GM18873 (cell line): ENCODE measurements at regions not wholly inside any gene's neighbourhood (a gene's known extent, or its start where the extent isn't known, plus 50 kb on each side); places are given as distances from the start of the nearest gene placed in this dataset.
"Not testable (repeated sequence)": the region's sequence is repeated elsewhere in the genome, so short reads cannot be mapped to it uniquely, and the experiment has no call there.

ENCODE experiments used
- ATAC-seq: cut with Tn5 transposase; IDR thresholded peaks from one replicate; pipeline ENCODE4 v1.9.1; 2021; ENCODE audit warnings: mild to moderate bottlenecking, moderate library complexity, moderate number of reproducible peaks; ENCODE audit not compliant: unreplicated experiment, low FRiP score

DNA sequence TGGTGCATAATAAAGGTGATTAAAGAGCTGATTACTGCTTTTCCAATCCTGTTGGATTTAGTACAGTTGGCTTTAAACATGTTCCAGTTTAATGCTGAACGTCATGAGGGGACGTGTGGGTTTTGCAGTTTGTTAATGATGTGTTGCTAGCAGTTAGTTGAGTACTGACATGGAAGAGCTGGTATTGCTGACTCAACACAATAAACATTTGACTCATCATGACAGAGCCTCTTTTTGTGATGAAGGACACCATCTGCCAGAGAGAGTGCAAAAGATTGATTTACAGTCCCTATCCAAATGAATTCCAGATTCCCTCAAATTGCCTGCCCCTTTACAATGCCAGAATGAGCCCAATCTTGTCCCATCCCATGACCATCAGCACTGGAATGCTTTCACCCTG is 346.2 kb upstream of the PRICKLE1 start:
- no peak for ATAC-seq

DNA sequence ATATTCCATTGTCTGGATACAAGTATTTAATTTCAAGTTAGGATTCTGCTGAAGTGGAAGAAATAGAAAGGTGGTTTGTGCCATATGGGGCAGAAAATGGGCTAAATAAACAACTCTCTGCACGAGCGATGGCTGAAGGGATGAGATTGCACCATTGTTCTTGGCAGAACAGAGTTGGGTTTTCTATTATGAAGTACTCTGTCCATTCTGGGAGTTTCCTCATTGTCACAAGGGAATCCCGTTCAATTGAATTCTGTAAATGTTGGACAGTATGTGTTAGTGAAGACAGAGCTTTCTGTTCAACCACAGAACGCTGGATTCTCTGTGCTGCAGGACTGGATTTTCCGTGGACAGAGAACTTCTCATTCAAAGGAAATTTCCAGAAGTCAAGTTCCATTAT is 345.5 kb upstream of the PRICKLE1 start:
- ATAC-seq = no peak

DNA sequence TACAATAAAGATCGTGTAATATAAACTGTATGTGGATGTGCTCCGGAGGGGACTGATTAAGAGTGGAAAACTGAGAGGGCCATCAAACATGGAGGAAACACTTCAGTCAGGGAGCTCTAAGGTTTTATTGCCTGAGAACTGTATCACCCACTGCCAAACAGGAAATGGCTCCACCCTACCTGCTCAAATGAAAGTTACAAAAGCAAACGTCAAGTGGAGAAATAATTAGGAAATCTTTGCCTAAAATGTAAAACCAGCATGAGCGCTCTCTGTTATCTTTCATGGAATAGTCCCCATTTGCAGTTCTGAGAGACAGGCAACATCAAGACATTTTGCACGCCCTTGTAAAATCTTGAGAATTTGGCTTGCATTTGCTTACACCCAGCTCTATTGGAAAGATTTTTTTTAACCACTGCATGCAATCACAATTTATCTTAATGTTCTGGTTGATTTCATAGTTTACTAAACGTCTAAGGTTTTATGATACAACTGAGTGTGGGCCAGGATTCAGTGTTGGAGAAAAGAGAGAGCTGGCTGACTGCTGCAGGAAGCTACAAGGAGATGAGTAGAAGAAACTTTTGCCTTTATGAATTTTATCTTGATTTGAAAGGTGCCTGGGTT is 344.0 kb upstream of the PRICKLE1 start:
- no peak for ATAC-seq

DNA sequence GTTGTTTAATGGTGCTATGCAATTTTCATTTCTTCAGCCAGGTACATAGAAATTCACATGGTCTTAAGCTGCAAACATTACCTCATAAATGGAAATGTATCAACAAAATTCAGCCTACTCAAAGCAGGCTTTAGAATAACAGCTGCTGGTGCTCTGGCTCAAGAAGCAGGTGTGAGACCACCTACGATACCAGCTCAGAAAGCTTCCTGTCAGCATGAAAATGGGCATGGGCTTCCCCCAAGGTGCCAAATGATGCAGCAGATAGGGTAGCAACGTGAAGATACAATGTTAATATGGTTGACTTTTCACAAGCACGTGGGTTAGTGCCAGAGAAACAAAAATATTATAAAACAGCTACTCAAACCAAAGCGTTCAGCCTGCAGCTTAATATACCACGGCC is 343.4 kb upstream of the PRICKLE1 start:
- no peak for ATAC-seq

DNA sequence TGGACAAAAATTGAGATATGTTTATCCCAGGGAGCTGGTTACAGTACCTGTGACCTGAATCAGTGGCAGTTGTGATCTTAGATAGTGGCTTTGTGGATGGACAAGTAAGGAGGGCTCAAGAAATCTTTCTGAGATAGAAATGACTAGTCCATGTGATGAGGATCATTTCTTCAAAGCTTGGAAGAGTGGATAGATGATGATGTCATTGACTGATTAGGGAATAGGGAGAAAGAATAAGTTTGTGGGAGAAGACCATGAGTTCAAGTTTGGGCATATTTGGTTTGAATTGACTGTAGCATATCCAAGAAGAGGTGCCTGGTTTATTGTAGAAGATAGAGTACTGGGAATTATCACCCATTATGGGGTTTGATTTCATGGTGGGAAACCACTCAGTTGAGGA is 336.7 kb upstream of the PRICKLE1 start:
- ATAC-seq = no peak

DNA sequence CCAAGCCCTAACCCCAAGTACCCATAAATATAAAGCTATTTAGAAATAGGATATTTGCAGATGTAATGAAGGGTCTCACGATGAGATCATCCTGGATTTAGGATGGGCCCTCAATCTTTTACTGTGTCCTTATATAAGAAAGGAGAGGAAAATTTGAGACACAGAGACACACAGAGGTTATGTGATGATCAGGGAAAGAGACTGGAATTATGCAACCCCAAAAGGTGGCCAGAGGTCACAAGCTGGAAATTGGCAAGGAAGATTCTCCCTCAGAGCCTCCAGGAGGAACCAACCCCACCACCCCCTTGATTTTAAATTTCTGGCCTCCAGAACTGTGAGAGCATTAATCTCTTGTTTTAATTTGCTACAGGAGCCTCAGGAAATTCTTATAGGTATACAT is 334.9 kb upstream of the PRICKLE1 start:
- ATAC-seq = no peak

DNA sequence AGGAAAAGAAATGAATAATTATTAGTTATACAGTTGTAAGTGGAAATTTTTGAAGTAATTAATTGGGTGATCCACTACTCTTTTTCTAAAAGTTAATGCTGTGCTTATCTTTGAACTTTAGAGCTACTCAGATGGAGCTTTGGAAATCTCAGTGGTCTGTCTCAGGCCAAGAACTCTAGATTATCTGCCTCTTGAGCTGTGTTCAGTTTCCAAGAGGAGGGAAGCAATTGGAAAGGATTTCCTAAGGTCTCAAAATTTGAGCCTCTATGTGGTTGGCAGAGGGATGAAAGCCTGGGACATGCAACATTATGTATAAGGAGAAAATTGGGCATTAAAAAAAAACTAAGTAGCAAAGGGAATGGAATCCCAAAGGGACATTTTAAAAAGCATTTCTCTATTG is 334.0 kb upstream of the PRICKLE1 start:
- no peak for ATAC-seq

DNA sequence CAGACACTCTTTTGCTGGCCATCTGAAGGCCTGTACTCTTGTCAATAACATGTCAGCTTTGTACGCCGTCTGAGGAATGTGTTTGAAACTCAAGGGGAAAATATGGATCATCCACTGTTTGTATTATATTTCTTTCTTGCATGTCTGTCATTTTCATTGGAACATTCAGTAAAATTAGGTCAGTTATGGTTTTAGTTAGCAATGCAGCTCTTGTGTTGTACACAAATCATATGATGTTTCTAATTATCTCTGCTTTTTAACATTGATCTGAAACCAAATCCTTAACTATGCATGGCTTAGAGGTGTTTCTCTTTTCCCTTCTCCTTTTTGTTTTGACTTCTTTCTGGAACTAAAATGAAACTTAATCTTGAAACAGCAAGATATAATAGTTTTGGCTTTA is 333.6 kb upstream of the PRICKLE1 start:
- ATAC-seq = no peak

DNA sequence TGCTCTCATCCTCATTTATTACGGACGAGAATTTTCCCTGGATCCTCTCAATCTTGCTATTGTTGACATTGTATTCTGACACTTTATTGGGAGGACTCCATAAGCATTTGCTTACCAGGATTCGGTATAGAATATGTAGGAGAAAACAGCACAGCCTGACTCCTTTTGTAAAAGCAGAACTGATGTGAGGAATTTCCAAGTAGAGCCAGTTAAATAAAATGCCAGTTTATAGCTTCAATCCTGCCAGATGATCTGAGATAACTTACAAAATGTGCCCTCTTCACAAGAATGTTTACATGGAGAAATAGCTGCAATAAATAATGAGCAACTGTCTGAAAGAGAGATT is 332.9 kb upstream of the PRICKLE1 start:
- no peak for ATAC-seq

DNA sequence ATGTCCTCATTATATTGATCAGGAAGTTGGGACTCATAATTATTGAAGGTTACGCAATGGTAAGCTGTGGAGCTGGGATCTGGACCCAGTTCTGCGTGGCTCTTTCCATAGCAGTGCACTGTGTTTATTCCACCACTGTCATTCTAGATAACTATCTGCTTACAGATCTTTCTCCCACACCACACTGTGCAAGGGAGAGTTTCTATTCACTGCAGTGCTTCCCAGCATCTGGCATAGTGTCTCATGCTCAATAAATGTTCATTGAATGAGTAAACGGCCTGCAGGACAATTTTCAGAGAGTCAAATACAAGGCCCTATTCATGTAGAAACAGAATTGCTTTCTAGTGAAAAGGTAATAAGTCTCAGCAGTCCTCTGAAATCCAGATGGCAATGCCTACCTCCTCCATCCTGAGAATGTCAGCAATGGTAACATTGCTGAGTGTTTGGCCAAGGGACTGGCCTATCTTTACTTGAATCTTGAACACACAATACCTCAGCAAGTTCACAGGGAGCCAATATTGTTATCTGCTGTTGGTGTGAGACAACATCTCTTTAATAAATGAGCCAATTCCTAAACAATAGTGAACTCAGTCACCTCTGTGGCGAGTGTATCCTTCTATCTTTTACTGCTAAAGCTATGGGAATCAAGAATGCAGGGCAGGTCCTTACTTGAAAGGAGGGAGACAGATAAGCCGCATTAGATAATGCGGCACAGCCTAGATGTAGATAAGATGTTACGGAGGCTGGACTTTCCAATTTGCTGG is 332.4 kb upstream of the PRICKLE1 start:
- ATAC-seq = no peak

DNA sequence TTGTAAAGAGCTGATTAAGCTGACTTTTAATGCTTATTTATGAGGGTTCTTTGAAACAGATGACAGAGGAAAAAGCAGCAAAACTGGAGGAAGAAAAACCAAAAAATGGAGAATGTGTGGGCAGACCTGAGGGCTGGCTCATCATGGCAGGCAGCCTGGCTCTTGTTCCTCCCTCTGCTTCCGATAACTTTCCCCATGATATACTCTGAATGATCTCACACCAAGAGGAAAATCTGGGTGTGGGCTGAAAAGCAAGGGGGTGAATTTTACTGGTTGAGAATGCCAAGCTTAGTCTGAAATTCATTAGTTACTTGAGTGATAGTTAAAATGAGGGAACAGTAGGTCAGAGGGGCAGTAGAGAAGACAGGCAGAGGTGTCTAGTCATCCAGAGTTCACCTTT is 330.1 kb upstream of the PRICKLE1 start:
- ATAC-seq = no peak

DNA sequence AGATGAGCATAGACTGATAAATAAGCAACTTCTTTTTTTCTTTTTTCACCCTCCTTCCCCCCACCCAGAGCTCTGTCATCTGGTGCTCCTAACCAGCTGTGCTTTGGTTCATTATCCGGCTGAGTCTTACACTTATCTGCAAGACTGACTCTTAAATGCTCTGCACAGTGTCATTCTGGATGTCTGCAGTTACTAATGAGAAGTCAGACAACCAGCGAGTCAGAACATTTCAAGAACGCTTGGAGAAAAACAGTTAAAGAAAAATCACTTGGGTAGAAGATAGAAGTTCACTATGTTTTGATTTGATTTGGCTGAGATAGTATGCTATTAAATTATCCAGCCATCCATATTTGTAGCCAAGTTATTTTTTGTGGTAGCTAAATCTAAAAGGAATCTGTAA is 328.9 kb upstream of the PRICKLE1 start:
- ATAC-seq = no peak

DNA sequence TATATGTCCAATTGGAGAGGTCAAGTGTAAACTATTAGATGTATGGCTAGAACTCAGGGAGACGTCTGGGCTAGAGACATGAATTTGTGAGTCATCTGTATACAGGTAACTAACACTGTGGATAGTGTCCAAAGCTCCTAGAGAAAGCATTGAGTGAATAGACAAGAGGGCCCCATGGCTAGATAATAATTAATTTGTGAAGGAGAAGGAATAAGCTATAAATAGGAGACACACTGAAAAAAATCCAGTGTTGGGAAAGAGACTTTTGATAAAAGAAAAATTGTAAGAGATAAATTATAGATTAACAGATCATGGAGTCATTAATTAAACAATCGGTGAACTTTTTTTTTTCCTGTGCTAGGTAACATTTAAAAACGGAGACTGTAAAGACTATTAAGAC is 326.6 kb upstream of the PRICKLE1 start:
- ATAC-seq = no peak

DNA sequence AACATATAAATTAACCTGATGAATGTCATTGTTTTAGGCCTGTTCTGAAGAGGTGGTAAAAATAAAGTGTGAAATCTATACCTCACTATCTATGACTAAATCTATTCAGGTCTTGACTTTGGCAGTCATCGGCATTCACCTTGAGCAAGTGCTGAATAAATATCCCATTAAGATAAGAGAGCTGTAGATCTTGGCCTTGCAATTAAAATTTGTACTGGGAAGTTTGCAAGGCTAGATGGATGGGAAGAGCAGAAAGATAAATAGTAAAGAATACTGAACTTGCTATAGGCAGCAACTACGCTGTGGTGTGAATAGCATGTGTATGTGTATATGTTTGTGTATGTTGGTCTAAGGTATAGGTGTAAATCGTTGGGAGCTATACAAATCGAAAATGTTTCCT is 325.9 kb upstream of the PRICKLE1 start:
- no peak for ATAC-seq

DNA sequence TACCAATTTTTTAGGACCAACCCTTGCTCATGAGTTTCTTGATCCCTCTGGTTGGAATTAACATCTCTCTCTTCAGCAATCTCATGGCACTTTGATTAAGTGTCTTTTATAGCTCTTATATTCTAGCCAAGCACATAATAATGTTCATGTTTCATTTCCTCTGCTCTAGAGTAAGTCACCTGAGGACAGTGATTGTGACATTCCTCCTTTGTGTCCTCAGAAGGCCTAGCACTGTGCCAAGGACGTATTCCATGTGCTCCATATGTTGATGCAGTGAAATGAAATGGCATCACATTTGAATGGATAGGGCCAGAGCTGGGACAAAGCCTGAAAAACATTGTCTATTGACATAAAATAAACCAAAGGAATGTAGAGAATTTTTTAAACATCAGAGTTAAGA is 322.8 kb upstream of the PRICKLE1 start:
- no peak for ATAC-seq

DNA sequence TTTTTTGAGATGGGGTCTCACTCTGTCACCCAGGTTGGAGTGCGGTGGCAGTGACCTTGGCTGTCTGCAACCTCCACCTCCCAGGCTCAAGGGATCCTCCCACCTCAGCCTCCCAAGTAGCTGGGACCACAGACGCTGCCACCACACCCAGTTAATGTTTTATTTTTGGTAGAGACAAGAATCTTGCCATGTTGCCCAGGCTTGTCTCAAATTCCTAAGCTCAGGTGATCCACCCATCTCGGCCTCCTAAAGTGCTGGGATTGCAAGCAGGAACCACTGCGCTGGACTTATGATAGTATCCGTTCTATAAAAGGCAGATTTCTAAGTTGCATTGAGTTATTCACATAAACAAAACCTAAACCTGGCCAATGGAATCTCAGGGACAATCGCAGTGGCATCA is 321.1 kb upstream of the PRICKLE1 start:
- no peak for ATAC-seq

DNA sequence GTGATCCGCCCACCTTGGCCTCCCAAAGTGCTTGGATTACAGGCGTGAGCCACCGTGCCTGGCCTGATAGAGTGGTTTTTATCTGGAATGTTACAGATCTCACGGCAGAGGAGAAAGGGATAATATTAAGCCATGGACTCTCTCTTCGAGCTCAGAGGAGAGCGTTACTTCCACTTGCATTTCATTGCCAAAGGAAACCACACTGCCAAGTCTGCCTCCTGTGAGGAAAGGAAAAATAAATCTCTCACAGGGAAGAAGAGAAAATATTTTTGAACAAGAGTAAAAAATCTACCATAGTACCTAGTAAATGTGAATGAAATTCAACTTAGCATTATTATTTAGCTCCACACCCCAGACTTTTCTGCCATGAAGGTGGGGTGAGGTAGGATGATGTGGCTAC is 319.2 kb upstream of the PRICKLE1 start:
- no peak for ATAC-seq

DNA sequence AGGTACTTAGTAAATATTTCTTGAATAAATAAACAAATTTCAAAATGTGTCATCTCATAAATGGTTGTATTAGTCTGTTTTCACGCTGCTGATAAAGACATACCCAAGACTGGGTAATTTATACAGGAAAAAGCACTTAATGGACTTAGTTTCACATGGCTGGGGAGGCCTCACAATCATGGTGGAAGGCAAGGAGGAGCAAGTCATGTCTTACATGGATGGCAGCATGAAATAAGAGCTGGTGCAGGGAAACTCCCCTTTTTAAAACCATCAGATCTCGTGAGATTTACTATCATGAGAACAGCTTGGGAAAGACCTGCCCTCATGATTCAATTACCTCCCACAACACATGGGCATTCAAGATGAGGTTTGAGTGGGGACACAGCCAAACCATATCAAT is 317.3 kb upstream of the PRICKLE1 start:
- not testable (repeated sequence) for ATAC-seq

DNA sequence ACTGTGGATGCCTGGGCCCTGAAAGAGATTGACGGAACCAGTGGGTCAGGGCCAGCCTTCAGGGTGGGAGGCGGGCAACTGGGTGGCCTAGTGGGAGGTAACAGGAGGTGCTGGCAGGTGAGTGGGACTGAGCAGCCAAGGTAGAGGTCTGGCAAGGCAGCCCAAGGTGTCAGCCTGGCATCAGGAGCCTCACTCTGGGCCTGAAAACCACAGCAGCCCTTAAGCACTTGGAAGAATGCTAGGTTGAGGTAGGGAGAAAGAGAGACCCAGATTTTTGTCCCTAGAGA is 315.8 kb upstream of the PRICKLE1 start:
- ATAC-seq = no peak

DNA sequence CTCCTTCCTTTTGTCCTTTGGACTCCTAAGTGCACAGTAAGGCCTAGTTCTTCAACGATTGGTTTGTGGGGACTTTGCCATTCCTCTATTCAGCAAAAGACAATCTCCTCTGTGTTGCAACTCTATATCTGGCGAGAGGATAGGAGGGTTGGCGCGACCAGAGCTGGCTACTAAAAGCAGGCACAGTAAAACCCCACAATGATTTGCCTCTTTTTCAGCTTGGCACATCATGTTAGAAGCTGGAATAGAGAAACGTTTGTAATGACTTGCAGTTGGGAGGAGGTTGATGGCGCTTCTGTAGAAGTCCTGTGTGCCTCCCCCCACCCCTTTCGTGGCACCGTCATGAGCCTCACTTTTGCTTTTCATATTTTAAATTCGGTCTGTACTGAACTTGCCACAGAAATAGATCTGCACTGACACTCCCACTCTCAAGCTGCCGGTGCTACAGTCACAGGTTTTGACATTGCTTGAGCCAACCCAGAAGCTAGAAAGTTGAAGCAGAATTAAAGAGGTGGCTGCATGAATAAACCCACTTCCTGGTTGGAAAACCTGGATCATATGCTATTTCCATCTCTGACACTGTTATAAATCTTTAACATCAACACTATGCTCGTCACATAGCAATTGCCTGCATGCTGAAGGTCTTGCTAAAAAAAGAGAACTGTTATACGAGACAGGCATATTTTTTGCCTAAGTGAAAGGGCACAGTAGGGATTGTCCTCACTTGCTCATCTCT is 315.3 kb upstream of the PRICKLE1 start:
- no peak for ATAC-seq

DNA sequence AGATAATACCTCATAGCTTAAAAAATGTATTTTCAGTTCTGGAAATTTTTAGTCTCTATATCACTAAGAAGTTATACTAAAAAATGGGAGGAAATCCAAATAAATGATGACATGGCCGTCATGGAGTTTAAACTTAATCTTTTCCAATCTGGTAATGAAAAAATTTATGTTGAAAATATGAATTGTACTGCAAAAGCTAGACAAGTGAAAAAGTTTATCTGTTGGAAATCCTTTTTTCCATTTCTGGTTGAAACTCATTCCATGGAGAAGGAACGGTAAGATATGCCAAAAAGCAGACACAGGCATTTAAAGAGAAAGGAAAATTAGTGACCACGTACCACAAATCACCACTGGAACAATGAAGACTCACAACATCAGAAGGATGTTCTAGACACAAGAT is 314.2 kb upstream of the PRICKLE1 start:
- no peak for ATAC-seq

DNA sequence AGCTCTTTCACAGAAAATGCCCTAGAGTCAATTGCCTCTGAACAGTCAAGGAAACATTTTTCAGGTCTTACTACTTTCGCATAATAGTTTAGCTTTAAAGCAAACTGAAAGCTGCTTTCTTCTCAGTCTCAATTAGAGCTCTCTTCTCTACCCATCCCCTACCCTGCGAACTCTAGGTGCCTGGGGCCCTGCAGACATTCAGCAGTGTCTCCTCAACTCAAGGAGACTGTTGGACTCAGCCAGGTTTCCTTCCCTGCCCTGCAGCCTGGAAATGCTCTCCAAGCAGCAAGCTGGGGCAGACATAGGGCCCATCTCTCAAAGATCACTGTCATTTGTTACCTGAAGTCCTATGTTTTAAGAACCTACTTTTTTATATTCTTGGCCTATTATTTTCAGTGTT is 312.5 kb upstream of the PRICKLE1 start:
- no peak for ATAC-seq
